B cell (primary cell): ENCODE measurements at regions not wholly inside any gene's neighbourhood (a gene's known extent, or its start where the extent isn't known, plus 50 kb on each side); places are given as distances from the start of the nearest gene placed in this dataset.

Experiments
- ATAC-seq: fragments of 200-7000 bp; cut with Tn5 transposase; one replicate; pipeline ENCODE4 v1.10.0; 2021; ENCODE audit warnings: low read depth, mild to moderate bottlenecking, moderate number of reproducible peaks, moderate library complexity
- CTCF ChIA-PET: fragments of 350-600 bp; sonication (Branson Sonifier 250); formaldehyde crosslinking; loops from one replicate; lab custom pipeline; 2021; ENCODE audit warnings: antibody characterized with exemption, inconsistent platforms; lab: Charles Lee
- POLR2A ChIA-PET: fragments of 350-600 bp; sonication (Branson Sonifier 250); formaldehyde crosslinking; loops from one replicate; lab custom pipeline; 2021; ENCODE audit warnings: antibody characterized with exemption; lab: Charles Lee
- DNase-seq: peaks from one replicate; pipeline ENCODE4 v3.0.0; 2013
- H2AFZ ChIP-seq: 2 replicates; pipeline ENCODE4 v1.6.1; 2012; ENCODE audit warnings: mild to moderate bottlenecking, low read depth, low read length; ENCODE audit not compliant: insufficient read depth, poor library complexity, severe bottlenecking
- H3K27ac ChIP-seq, 2 donors: 1 replicate in 1 of 2; 2 replicates in 1 of 2; pipeline ENCODE4 v1.5.1; 2012 to 2013; ENCODE audit warnings: low read length in 2 of 2, mild to moderate bottlenecking in 2 of 2, moderate library complexity in 1 of 2
- H3K27me3 ChIP-seq, 4 experiments: fragments of 200-600 bp in 1 of 4; sonication (generic) in 1 of 4; replicated peaks in 1 of 4; 1 replicate in 2 of 4; 2 replicates in 2 of 4; pipeline versions ENCODE4 v1.6.1 to v1.7.0; 2013 to 2016; ENCODE audit warnings: low read length in 3 of 4, mild to moderate bottlenecking in 2 of 4, mixed read lengths in 1 of 4, moderate library complexity in 1 of 4; ENCODE audit not compliant: insufficient read depth in 4 of 4, control insufficient read depth in 3 of 4; ENCODE audit errors: control extremely low read depth in 1 of 4
- H3K36me3 ChIP-seq, 2 experiments: replicated peaks in 1 of 2; 1 replicate in 1 of 2; 2 replicates in 1 of 2; pipeline versions ENCODE4 v1.6.1 to v1.7.1; 2013; ENCODE audit warnings: low read length in 1 of 2; ENCODE audit not compliant: insufficient read depth in 2 of 2, control insufficient read depth in 1 of 2; ENCODE audit errors: control extremely low read depth in 1 of 2, extremely low read depth in 1 of 2
- H3K4me1 ChIP-seq, 2 donors: fragments of 200-600 bp in 1 of 2; sonication (generic) in 1 of 2; 1 replicate in 1 of 2; 2 replicates in 1 of 2; pipeline versions ENCODE4 v1.5.1 to v1.6.1; 2013 to 2017; ENCODE audit warnings: low read length in 2 of 2; ENCODE audit not compliant: control insufficient read depth in 2 of 2, insufficient read depth in 2 of 2
- H3K4me2 ChIP-seq: replicated peaks from 2 replicates; pipeline ENCODE3; 2012; ENCODE audit warnings: mild to moderate bottlenecking, low read depth, low read length; ENCODE audit not compliant: poor library complexity, severe bottlenecking
- H3K4me3 ChIP-seq, 5 experiments: fragments of 200-600 bp in 1 of 5; sonication (generic) in 1 of 5; 1 replicate in 3 of 5; 2 replicates in 2 of 5; pipeline versions ENCODE4 v1.5.1 to v1.7.0; 2011 to 2016; ENCODE audit warnings: low read length in 4 of 5, mild to moderate bottlenecking in 4 of 5, low read depth in 2 of 5, control low read depth in 1 of 5, moderate library complexity in 1 of 5; ENCODE audit not compliant: insufficient read depth in 1 of 5; ENCODE audit errors: control extremely low read depth in 1 of 5, extremely low read depth in 1 of 5
- H3K79me2 ChIP-seq: fragments of 200-600 bp; sonication (generic); one replicate; pipeline ENCODE4 v1.6.0; 2016; ENCODE audit warnings: low read length; ENCODE audit not compliant: control insufficient read depth, insufficient read depth
- H3K9ac ChIP-seq: fragments of 200-600 bp; sonication (generic); 2 replicates; pipeline ENCODE4 v1.6.1; 2017; ENCODE audit warnings: mild to moderate bottlenecking, low read length, moderate library complexity
- H3K9me3 ChIP-seq, 3 donors: one replicate each; pipeline versions ENCODE4 v1.6.1 to v1.7.1; 2013; ENCODE audit warnings: low read length in 2 of 3; ENCODE audit not compliant: control insufficient read depth in 2 of 3, insufficient read depth in 1 of 3; ENCODE audit errors: control extremely low read depth in 1 of 3
- H4K20me1 ChIP-seq: 2 replicates; pipeline ENCODE4 v1.6.0; 2012; ENCODE audit warnings: mild to moderate bottlenecking, low read length; ENCODE audit not compliant: insufficient read depth, control insufficient read depth, poor library complexity, severe bottlenecking
- H3K27ac Mint-ChIP-seq: one replicate; pipeline ENCODE4 v1.8.0; 2021; ENCODE audit warnings: mixed read lengths
- H3K27me3 Mint-ChIP-seq: one replicate; pipeline ENCODE4 v1.8.0; 2021; ENCODE audit warnings: mixed read lengths
- H3K4me1 Mint-ChIP-seq: one replicate; pipeline ENCODE4 v1.8.0; 2021; ENCODE audit warnings: mixed read lengths
- H3K4me3 Mint-ChIP-seq: one replicate; pipeline ENCODE4 v1.8.0; 2021; ENCODE audit warnings: mixed read lengths
- H3K9me3 Mint-ChIP-seq: one replicate; pipeline ENCODE4 v1.8.0; 2022; ENCODE audit warnings: mixed read lengths; ENCODE audit not compliant: insufficient read depth
- CTCF ChIP-seq: fragments of 200-600 bp; IDR thresholded peaks from one replicate; pipeline ENCODE4 v1.8.0; 2022; ENCODE audit warnings: antibody characterized with exemption, mild to moderate bottlenecking
- EZH2 ChIP-seq: IDR thresholded peaks from 2 replicates; pipeline ENCODE4 v1.6.1; 2012; ENCODE audit warnings: borderline replicate concordance, low read depth, mild to moderate bottlenecking, moderate library complexity, low read length; ENCODE audit not compliant: insufficient read depth, poor library complexity, severe bottlenecking
- WGBS: methylation state at CpG from one replicate; pipeline ENCODE4 v1.1.5; 2013; ENCODE audit warnings: missing lambda C conversion rate; ENCODE audit not compliant: insufficient coverage; 5-methylcytosine and 5-hydroxymethylcytosine counted together
- intact Hi-C: fragments of 100-400 bp; cut with micrococcal nuclease; formaldehyde crosslinking; loops from one replicate; pipeline ENCODE4 v1.10.0; 2022

GRCh38 chr3:22297436-22297835 is 546.4 kb upstream of the ZNF385D start:
- no peaks in the 10 kb centered on the region for H3K4me1 ChIP-seq
- no peaks in the 10 kb centered on the region for H3K27me3 ChIP-seq
- no peaks in the 10 kb centered on the region for H3K79me2 ChIP-seq
- no peaks in the 10 kb centered on the region for H3K36me3 ChIP-seq
- no peak overlapping the region for H3K4me3 ChIP-seq
- H3K9ac ChIP-seq: no peak overlapping the region
- ATAC-seq: no peak
- H4K20me1 ChIP-seq: no peaks in the 10 kb centered on the region
- H3K27ac ChIP-seq: no peak overlapping the region
- ChIA-PET CTCF (no interaction called here), POLR2A (no interaction called here)
- H2AFZ ChIP-seq: no peak overlapping the region
- H3K4me1 Mint-ChIP-seq: no peaks in the 10 kb centered on the region
- H3K4me2 ChIP-seq: no peak overlapping the region
- H3K27me3 Mint-ChIP-seq: no peaks in the 10 kb centered on the region
- H3K4me3 Mint-ChIP-seq: no peak overlapping the region
- peaks cover 0 to 3% (median 2%) of the 10 kb centered on the region in 3 donors for H3K9me3 ChIP-seq
- no peaks in the 10 kb centered on the region for H3K9me3 Mint-ChIP-seq
- intact Hi-C loops: no loop called here
- no peak for DNase-seq
- TF ChIP-seq EZH2 (no peak), CTCF (no peak)
- H3K27ac Mint-ChIP-seq: no peak overlapping the region
- WGBS: 100% methylated on average over 1 of the region's 4 CpGs

GRCh38 chr3:22306454-22306853 is 555.4 kb upstream of the ZNF385D start:
- peaks cover 3% of the 10 kb centered on the region for H3K9me3 Mint-ChIP-seq
- POLR2A ChIA-PET: no interaction called here
- H3K27me3 ChIP-seq: no peaks in the 10 kb centered on the region
- no peak overlapping the region for H3K9ac ChIP-seq
- CTCF ChIA-PET: no interaction called here
- no peak overlapping the region for H3K4me3 ChIP-seq
- TF ChIP-seq EZH2 (no peak), CTCF (no peak)
- intact Hi-C loops: no loop called here
- H4K20me1 ChIP-seq: no peaks in the 10 kb centered on the region
- no peak overlapping the region for H3K4me3 Mint-ChIP-seq
- H3K4me1 Mint-ChIP-seq: no peaks in the 10 kb centered on the region
- no peaks in the 10 kb centered on the region for H3K36me3 ChIP-seq
- ATAC-seq: no peak
- no peaks in the 10 kb centered on the region for H3K27me3 Mint-ChIP-seq
- H3K4me2 ChIP-seq: no peak overlapping the region
- no peak for DNase-seq
- no peaks in the 10 kb centered on the region for H3K9me3 ChIP-seq
- H3K4me1 ChIP-seq: no peaks in the 10 kb centered on the region
- H3K27ac Mint-ChIP-seq: no peak overlapping the region
- WGBS: 69% methylated on average over 3 of the region's 3 CpGs
- H2AFZ ChIP-seq: no peak overlapping the region
- H3K27ac ChIP-seq: no peak overlapping the region
- H3K79me2 ChIP-seq: no peaks in the 10 kb centered on the region
